ENCODE measurements at regions not wholly inside any gene's neighbourhood (a gene's known extent, or its start where the extent isn't known, plus 50 kb on each side); places are given as distances from the start of the nearest gene placed in this dataset.

DNA sequence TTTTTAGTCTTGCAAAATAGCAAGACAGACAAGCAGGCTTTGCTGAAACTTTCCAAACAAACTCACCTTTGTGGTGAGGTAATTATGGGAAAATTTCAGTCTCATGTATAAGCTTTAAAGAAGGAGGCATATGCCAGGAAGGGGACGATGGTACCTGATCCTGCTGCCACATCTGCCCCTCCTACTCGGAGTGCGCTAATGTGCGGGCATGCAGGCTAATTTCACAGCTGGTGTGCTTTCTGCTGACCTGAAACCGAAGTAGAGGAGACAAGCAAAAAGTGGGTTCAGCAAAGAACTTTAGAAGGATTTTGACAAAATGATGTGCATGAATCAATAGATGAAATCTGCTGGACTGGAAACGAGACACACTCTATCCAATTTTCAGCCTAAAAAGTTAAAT is 117.1 kb upstream of the IRX4 start:
- TF ChIP-seq, protein P1, sequence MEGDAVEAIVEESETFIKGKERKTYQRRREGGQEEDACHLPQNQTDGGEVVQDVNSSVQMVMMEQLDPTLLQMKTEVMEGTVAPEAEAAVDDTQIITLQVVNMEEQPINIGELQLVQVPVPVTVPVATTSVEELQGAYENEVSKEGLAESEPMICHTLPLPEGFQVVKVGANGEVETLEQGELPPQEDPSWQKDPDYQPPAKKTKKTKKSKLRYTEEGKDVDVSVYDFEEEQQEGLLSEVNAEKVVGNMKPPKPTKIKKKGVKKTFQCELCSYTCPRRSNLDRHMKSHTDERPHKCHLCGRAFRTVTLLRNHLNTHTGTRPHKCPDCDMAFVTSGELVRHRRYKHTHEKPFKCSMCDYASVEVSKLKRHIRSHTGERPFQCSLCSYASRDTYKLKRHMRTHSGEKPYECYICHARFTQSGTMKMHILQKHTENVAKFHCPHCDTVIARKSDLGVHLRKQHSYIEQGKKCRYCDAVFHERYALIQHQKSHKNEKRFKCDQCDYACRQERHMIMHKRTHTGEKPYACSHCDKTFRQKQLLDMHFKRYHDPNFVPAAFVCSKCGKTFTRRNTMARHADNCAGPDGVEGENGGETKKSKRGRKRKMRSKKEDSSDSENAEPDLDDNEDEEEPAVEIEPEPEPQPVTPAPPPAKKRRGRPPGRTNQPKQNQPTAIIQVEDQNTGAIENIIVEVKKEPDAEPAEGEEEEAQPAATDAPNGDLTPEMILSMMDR (IDR thresholded peaks at IDR 0.05; ENCODE audit: low read length), result no peak
- TF ChIP-seq EZH2 (IDR thresholded peaks at IDR 0.05; ENCODE audit: borderline replicate concordance, low read length), result no peak

All from OCI-LY1 (cell line).